Activated CD4-positive, alpha-beta memory T cell treated with anti-CD3 and anti-CD28 coated beads, Interleukin-2, amount 10 ng/mL, durations not matched to agents 7 days and 5 days (primary cell): ENCODE measurements at regions not wholly inside any gene's neighbourhood (a gene's known extent, or its start where the extent isn't known, plus 50 kb on each side); places are given as distances from the start of the nearest gene placed in this dataset.

Experiments
- CTCF ChIA-PET: fragments of 350-600 bp; sonication (Branson Sonifier 250); formaldehyde crosslinking; loops from one replicate; lab custom pipeline; 2021; ENCODE audit warnings: antibody characterized with exemption, inconsistent platforms; lab: Charles Lee
- POLR2A ChIA-PET: fragments of 350-600 bp; sonication (Branson Sonifier 250); formaldehyde crosslinking; loops from one replicate; lab custom pipeline; 2021; ENCODE audit warnings: antibody characterized with exemption; lab: Charles Lee
- DNase-seq: peaks from one replicate; pipeline ENCODE4 v3.0.0-alpha.2; 2020
- H3K27ac Mint-ChIP-seq: one replicate; pipeline ENCODE4 v1.8.0; 2021; ENCODE audit warnings: mild to moderate bottlenecking, mixed read lengths
- H3K27me3 Mint-ChIP-seq: one replicate; pipeline ENCODE4 v1.8.0; 2021; ENCODE audit warnings: mixed read lengths
- H3K36me3 Mint-ChIP-seq: one replicate; pipeline ENCODE4 v1.8.0; 2021; ENCODE audit warnings: low read depth, mixed read lengths
- H3K4me1 Mint-ChIP-seq: one replicate; pipeline ENCODE4 v1.8.0; 2021; ENCODE audit warnings: mixed read lengths
- H3K4me3 Mint-ChIP-seq: one replicate; pipeline ENCODE4 v1.8.0; 2021; ENCODE audit warnings: mild to moderate bottlenecking, mixed read lengths
- H3K9me3 Mint-ChIP-seq: one replicate; pipeline ENCODE4 v1.8.0; 2021; ENCODE audit warnings: mixed read lengths

DNA sequence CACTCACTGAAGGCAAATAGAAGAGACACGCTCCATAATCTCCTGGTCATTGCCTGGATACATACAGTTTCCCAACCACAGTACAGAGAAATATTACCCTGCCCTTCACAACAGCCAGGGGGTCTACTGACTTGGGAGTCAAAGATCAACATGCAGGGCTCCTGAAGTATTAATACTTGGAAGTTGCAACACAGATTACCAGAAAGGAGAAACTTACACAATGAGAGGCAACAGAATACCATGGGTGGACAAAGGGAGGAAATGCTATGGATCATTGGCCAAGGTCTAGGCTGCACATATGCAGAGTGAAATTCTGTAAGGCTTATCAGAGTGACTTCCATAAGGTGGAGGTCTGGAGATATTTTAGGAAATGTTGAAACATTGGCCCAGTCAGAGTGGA is 267.9 kb upstream of the FAT3 start:
- Mint-ChIP-seq H3K27ac (no peak overlapping the region), H3K9me3 (peaks cover 7% of the 10 kb centered on the region), H3K27me3 (no peaks in the 10 kb centered on the region), H3K4me1 (no peaks in the 10 kb centered on the region), H3K36me3 (no peaks in the 10 kb centered on the region), H3K4me3 (no peak overlapping the region)
- DNase-seq = no peak
- POLR2A ChIA-PET = no interaction called here
- CTCF ChIA-PET = no interaction called here

GRCh38 chr11:91955206-91955605 is 269.4 kb upstream of the FAT3 start:
- ChIA-PET CTCF (no interaction called here), POLR2A (no interaction called here)
- Mint-ChIP-seq H3K4me1 (no peaks in the 10 kb centered on the region), H3K9me3 (peaks cover 3% of the 10 kb centered on the region), H3K36me3 (no peaks in the 10 kb centered on the region), H3K27me3 (no peaks in the 10 kb centered on the region), H3K27ac (no peak overlapping the region), H3K4me3 (no peak overlapping the region)
- no peak for DNase-seq

- Mint-ChIP-seq H3K4me1 (no peaks in the 10 kb centered on the region), H3K9me3 (peaks cover 8% of the 10 kb centered on the region), H3K27me3 (no peaks in the 10 kb centered on the region), H3K4me3 (no peak overlapping the region), H3K36me3 (no peaks in the 10 kb centered on the region), H3K27ac (no peak overlapping the region)
- POLR2A ChIA-PET = no interaction called here
- CTCF ChIA-PET = no interaction called here
- no peak for DNase-seq
Measured at GRCh38 chr11:91952056-91952455, 272.6 kb upstream of the FAT3 start.

- CTCF ChIA-PET = no interaction called here
- Mint-ChIP-seq H3K9me3 (peaks cover 13% of the 10 kb centered on the region), H3K27ac (no peak overlapping the region), H3K27me3 (no peaks in the 10 kb centered on the region), H3K4me1 (no peaks in the 10 kb centered on the region), H3K36me3 (no peaks in the 10 kb centered on the region), H3K4me3 (no peak overlapping the region)
- no peak for DNase-seq
- POLR2A ChIA-PET = no interaction called here
Measured at GRCh38 chr11:91947215-91947820, 277.3 kb upstream of the FAT3 start.

GRCh38 chr11:91946397-91946951 is 278.1 kb upstream of the FAT3 start:
- no peak overlapping the region for H3K4me3 Mint-ChIP-seq
- H3K36me3 Mint-ChIP-seq = no peaks in the 10 kb centered on the region
- no peaks in the 10 kb centered on the region for H3K4me1 Mint-ChIP-seq
- H3K27me3 Mint-ChIP-seq = no peaks in the 10 kb centered on the region
- no peak overlapping the region for H3K27ac Mint-ChIP-seq
- CTCF ChIA-PET = no interaction called here
- H3K9me3 Mint-ChIP-seq = peaks cover 13% of the 10 kb centered on the region
- no peak for DNase-seq
- POLR2A ChIA-PET = no interaction called here

DNA sequence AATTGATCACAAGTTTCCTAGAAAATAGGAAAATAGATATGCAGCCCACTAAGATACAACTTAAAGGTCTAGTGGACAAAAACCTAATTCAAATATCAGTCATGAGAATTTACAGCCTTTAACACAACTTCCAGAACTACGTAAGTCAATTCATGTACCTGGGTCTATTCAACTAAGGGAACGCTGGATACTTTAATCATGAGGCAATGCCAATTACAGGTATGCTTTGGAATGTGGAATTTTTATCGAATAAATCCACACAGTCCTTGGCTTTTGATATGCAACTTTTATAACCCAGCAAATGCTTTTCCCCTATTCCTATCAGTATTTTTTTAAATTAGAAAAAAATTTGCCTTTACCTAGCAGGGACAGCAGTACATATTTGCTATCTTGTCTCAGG is 289.5 kb upstream of the FAT3 start:
- H3K36me3 Mint-ChIP-seq = no peaks in the 10 kb centered on the region

GRCh38 chr11:91932151-91932821 is 292.3 kb upstream of the FAT3 start:
- ChIA-PET CTCF (no interaction called here), POLR2A (no interaction called here)
- Mint-ChIP-seq H3K27ac (no peak overlapping the region), H3K4me1 (no peaks in the 10 kb centered on the region), H3K36me3 (no peaks in the 10 kb centered on the region), H3K4me3 (no peak overlapping the region), H3K27me3 (no peaks in the 10 kb centered on the region), H3K9me3 (peaks cover 2% of the 10 kb centered on the region)
- no peak for DNase-seq

More for the DNA sequence above, 289.5 kb upstream of the FAT3 start:
- CTCF ChIA-PET = no interaction called here
- no peak overlapping the region for H3K4me3 Mint-ChIP-seq
- DNase-seq = no peak
- H3K4me1 Mint-ChIP-seq = no peaks in the 10 kb centered on the region
- H3K27ac Mint-ChIP-seq = no peak overlapping the region
- H3K27me3 Mint-ChIP-seq = no peaks in the 10 kb centered on the region
- H3K9me3 Mint-ChIP-seq = peaks cover 2% of the 10 kb centered on the region
- POLR2A ChIA-PET = no interaction called here

- Mint-ChIP-seq H3K36me3 (no peaks in the 10 kb centered on the region), H3K9me3 (no peaks in the 10 kb centered on the region), H3K4me1 (no peaks in the 10 kb centered on the region), H3K4me3 (no peak overlapping the region), H3K27ac (no peak overlapping the region), H3K27me3 (no peaks in the 10 kb centered on the region)
- POLR2A ChIA-PET = no interaction called here
- DNase-seq = no peak
- CTCF ChIA-PET = no interaction called here
Measured at GRCh38 chr11:91927448-91927847, 297.2 kb upstream of the FAT3 start.

DNA sequence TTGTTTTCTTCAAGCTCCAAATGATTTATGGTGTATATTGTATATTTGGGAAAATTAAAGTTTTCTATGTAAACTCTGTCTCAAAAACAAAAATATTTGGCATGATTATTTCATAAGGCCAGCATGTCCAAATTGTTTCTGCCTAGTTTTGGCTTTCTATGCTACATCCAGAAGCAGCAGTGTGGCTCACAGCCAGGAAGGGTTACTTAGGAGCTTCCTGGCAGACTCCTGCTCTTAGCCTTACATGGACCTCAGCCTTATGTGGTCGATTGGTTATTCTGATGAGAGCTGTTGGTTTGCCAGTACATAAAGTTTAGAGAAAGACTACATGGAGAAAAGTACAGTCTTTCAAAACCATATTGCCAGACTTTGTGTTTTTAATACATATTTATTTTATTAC is 297.7 kb upstream of the FAT3 start:
- H3K9me3 Mint-ChIP-seq = no peaks in the 10 kb centered on the region
- ChIA-PET POLR2A (no interaction called here), CTCF (no interaction called here)
- H3K27ac Mint-ChIP-seq = no peak overlapping the region
- no peak overlapping the region for H3K4me3 Mint-ChIP-seq
- H3K4me1 Mint-ChIP-seq = no peaks in the 10 kb centered on the region
- DNase-seq = no peak
- no peaks in the 10 kb centered on the region for H3K27me3 Mint-ChIP-seq
- H3K36me3 Mint-ChIP-seq = no peaks in the 10 kb centered on the region

DNA sequence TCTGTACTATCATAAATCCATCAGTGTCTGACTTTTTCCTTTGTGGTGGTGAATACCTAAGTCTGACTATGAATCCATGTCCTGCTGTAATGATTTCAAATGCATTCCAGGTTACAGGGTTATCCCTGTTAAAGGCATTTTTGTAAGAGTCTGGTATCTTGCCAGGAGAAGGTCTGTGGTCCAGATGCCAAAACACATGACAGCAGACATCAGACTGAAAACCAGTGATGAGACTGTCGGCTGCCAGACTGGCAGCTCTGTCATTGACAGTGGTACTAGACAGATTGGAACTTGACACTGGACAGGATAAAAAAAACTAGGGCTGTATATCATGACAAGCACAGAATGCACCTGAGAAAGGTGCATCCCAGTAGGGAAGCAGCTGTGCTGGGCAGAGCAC is 301.8 kb upstream of the FAT3 start:
- H3K36me3 Mint-ChIP-seq = no peaks in the 10 kb centered on the region
- no peaks in the 10 kb centered on the region for H3K27me3 Mint-ChIP-seq
- DNase-seq = no peak
- H3K4me3 Mint-ChIP-seq = no peak overlapping the region
- no peak overlapping the region for H3K27ac Mint-ChIP-seq
- CTCF ChIA-PET = no interaction called here
- POLR2A ChIA-PET = no interaction called here
- no peaks in the 10 kb centered on the region for H3K4me1 Mint-ChIP-seq
- H3K9me3 Mint-ChIP-seq = peaks cover 7% of the 10 kb centered on the region

DNA sequence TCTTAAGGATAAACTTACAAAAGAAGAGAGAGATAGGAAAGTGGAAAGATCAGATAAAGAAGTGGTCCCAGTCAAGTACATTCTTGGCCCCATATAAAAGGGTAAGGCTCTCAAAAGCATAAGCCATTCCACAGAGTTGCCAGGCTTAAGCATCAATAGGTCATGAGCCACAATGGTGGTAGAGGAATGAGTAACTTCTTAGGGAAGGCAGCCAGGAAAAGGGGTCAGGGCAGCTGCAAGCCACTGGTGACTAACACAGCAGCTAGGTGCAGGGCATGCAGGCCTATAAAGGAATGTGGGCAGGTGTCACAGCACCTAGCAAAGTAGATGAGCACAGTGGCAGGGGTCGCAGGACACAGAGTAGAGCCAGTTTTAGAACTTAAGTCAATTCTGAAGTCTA is 302.6 kb upstream of the FAT3 start:
- Mint-ChIP-seq H3K4me1 (no peaks in the 10 kb centered on the region), H3K9me3 (peaks cover 7% of the 10 kb centered on the region), H3K27me3 (no peaks in the 10 kb centered on the region), H3K4me3 (no peak overlapping the region), H3K27ac (no peak overlapping the region), H3K36me3 (no peaks in the 10 kb centered on the region)
- ChIA-PET CTCF (interaction anchor here (0.6 kb wide), 1 partner anchor 39 kb away, joined by 3 read pairs; no protein-coding TSS in a partner anchor), POLR2A (no interaction called here)
- DNase-seq = no peak

- ChIA-PET CTCF (no interaction called here), POLR2A (no interaction called here)
- Mint-ChIP-seq H3K36me3 (no peaks in the 10 kb centered on the region), H3K9me3 (peaks cover 3% of the 10 kb centered on the region), H3K27ac (no peak overlapping the region), H3K4me3 (no peak overlapping the region), H3K4me1 (no peaks in the 10 kb centered on the region), H3K27me3 (no peaks in the 10 kb centered on the region)
- DNase-seq = no peak
Measured at GRCh38 chr11:91913407-91913806, 311.2 kb upstream of the FAT3 start.

GRCh38 chr11:91912322-91912721 is 312.3 kb upstream of the FAT3 start:
- Mint-ChIP-seq H3K9me3 (peaks cover 4% of the 10 kb centered on the region), H3K27ac (no peak overlapping the region), H3K4me1 (no peaks in the 10 kb centered on the region), H3K27me3 (no peaks in the 10 kb centered on the region), H3K4me3 (no peak overlapping the region), H3K36me3 (no peaks in the 10 kb centered on the region)
- CTCF ChIA-PET = no interaction called here
- no peak for DNase-seq
- POLR2A ChIA-PET = interaction anchor here (1.0 kb wide), 1 partner anchor 11 kb away, joined by 3 read pairs; no protein-coding TSS in a partner anchor
